ENCODE measurements at regions not wholly inside any gene's neighbourhood (a gene's known extent, or its start where the extent isn't known, plus 50 kb on each side); places are given as distances from the start of the nearest gene placed in this dataset.
"Not testable (repeated sequence)": the region's sequence is repeated elsewhere in the genome, so short reads cannot be mapped to it uniquely, and the experiment has no call there.

DNA sequence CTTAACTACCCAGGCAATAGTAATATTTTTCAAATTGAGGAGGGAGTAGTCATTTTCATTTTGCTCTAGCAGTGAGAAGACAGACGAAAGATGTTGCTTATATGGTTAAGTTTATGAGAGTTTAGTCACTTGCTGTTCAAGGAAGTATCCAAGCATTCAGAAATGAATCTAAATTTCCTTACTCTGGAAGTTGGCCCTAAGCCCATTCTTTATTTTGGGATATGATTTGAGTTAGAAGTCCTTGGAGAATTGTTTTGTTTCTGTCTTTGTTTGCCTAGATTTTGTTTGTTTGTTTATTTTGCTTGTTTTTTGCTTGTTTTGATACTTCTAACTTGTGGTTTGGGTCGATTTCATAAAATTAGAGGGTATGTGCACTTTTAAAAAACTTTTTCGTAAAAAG, 146.4 kb upstream of the FGF10 start:
- Histone ChIP-seq H3K4me1 (no peaks in the 10 kb centered on the region), H3K4me3 (no peak overlapping the region), H3K9me3 (no peaks in the 10 kb centered on the region), H3K27me3 (no peaks in the 10 kb centered on the region), H3K27ac (no peak overlapping the region), H3K36me3 (no peaks in the 10 kb centered on the region)
- TF ChIP-seq POLR2A (IDR thresholded peaks at IDR 0.05): no peak
- TF ChIP-seq, protein P1, sequence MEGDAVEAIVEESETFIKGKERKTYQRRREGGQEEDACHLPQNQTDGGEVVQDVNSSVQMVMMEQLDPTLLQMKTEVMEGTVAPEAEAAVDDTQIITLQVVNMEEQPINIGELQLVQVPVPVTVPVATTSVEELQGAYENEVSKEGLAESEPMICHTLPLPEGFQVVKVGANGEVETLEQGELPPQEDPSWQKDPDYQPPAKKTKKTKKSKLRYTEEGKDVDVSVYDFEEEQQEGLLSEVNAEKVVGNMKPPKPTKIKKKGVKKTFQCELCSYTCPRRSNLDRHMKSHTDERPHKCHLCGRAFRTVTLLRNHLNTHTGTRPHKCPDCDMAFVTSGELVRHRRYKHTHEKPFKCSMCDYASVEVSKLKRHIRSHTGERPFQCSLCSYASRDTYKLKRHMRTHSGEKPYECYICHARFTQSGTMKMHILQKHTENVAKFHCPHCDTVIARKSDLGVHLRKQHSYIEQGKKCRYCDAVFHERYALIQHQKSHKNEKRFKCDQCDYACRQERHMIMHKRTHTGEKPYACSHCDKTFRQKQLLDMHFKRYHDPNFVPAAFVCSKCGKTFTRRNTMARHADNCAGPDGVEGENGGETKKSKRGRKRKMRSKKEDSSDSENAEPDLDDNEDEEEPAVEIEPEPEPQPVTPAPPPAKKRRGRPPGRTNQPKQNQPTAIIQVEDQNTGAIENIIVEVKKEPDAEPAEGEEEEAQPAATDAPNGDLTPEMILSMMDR (IDR thresholded peaks at IDR 0.05): no peak
- DNase-seq (no peak), ATAC-seq (no peak)
- WGBS (ENCODE audit: insufficient coverage, low coverage, low lambda C conversion rate, missing lambda C conversion rate): 42% methylated on average over 3 of the region's 3 CpGs
- intact Hi-C loops (cut with DNase I): no loop called here

- H3K4me3 ChIP-seq: no peak overlapping the region
- intact Hi-C loops (cut with DNase I): no loop called here
- 43% methylated on average over 1 of the region's 1 CpG for whole genome bisulfite sequencing (ENCODE audit: insufficient coverage, low coverage, low lambda C conversion rate, missing lambda C conversion rate)
These were observed 143.8 kb upstream of the FGF10 start for GRCh38 chr5:44532981-44533380.

DNA sequence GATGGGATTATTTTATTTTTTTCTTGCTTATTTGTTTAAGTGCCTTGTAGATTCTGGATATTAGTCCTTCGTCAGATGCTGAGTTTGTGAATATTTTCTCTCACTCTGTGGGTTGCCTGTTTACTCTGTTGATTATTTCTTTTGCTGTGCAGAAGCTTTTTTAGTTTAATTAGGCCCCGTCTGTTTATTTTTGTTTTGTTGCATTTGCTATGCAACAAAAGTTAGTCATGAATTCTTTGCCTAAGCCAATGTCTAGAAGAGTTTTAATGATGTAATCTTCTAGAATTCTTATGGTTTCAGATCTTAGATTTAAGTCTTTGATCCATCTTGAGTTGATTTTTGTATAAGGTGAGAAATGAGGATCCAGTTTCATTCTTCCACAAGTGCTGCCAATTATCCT, 142.5 kb upstream of the FGF10 start:
- H3K27me3 ChIP-seq; DNase-seq; H3K9me3 ChIP-seq; H3K27ac ChIP-seq; H3K36me3 ChIP-seq; intact Hi-C loops (cut with DNase I); H3K4me1 ChIP-seq; ATAC-seq; H3K4me3 ChIP-seq: not testable (repeated sequence)
- 42% methylated on average over 2 of the region's 2 CpGs for WGBS (ENCODE audit: insufficient coverage, low coverage, low lambda C conversion rate, missing lambda C conversion rate)

More at GRCh38 chr5:44532981-44533380, 143.8 kb upstream of the FGF10 start:
- no peak for TF ChIP-seq POLR2A (IDR thresholded peaks at IDR 0.05)
- TF ChIP-seq, protein P1 (IDR thresholded peaks at IDR 0.05): no peak
- Histone ChIP-seq H3K4me1 (no peaks in the 10 kb centered on the region), H3K9me3 (no peaks in the 10 kb centered on the region), H3K27me3 (no peaks in the 10 kb centered on the region), H3K36me3 (no peaks in the 10 kb centered on the region), H3K27ac (no peak overlapping the region)
- no peak for DNase-seq
- no peak for ATAC-seq

- 45% methylated on average over 5 of the region's 6 CpGs for WGBS (ENCODE audit: insufficient coverage, low coverage, low lambda C conversion rate, missing lambda C conversion rate)
- intact Hi-C loops (cut with DNase I); H3K4me3 ChIP-seq; DNase-seq; H3K9me3 ChIP-seq; H3K27me3 ChIP-seq; H3K36me3 ChIP-seq; H3K4me1 ChIP-seq; ATAC-seq; H3K27ac ChIP-seq: not testable (repeated sequence)
These were observed 141.6 kb upstream of the FGF10 start for GRCh38 chr5:44530783-44531182.

GRCh38 chr5:44511596-44511995, 122.4 kb upstream of the FGF10 start:
- Histone ChIP-seq H3K4me3 (no peak overlapping the region), H3K27me3 (no peaks in the 10 kb centered on the region), H3K9me3 (no peaks in the 10 kb centered on the region), H3K4me1 (no peaks in the 10 kb centered on the region), H3K27ac (no peak overlapping the region), H3K36me3 (no peaks in the 10 kb centered on the region)
- no peak for TF ChIP-seq POLR2A (IDR thresholded peaks at IDR 0.05)
- TF ChIP-seq, protein P1 (IDR thresholded peaks at IDR 0.05): no peak
- WGBS (ENCODE audit: insufficient coverage, low coverage, low lambda C conversion rate, missing lambda C conversion rate): 37% methylated on average over 5 of the region's 5 CpGs
- DNase-seq (no peak), ATAC-seq (no peak)
- intact Hi-C loops (cut with DNase I): no loop called here

DNA sequence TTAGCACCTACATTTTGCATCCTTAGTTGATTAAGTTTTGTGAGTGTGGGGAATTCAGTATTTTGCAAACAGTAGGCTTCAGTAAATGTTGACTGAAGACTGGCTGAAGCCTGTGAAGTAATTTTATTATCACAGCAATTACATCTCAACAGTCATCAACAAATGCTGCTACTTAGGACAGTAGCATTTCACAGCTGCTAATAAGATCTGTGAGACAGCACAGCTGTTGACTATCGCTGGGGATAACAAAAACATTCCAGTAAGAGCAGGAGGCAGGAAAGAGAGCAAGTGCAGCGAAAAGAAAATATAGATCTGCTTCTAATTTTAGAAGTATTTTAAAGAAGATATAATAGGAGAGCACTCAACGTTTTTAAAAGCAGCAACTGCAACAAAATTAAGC, 117.3 kb upstream of the FGF10 start:
- H3K4me1 ChIP-seq: no peaks in the 10 kb centered on the region
- WGBS (ENCODE audit: insufficient coverage, low coverage, low lambda C conversion rate, missing lambda C conversion rate): 16% methylated on average over 3 of the region's 3 CpGs
- no peaks in the 10 kb centered on the region for H3K36me3 ChIP-seq
- H3K9me3 ChIP-seq: no peaks in the 10 kb centered on the region
- H3K27me3 ChIP-seq: no peaks in the 10 kb centered on the region
- H3K27ac ChIP-seq: no peak overlapping the region
- H3K4me3 ChIP-seq: no peak overlapping the region
- TF ChIP-seq, protein P1 (IDR thresholded peaks at IDR 0.05): no peak
- no peak for TF ChIP-seq POLR2A (IDR thresholded peaks at IDR 0.05)
- ATAC-seq (no peak), DNase-seq (no peak)
- intact Hi-C loops (cut with DNase I): no loop called here

Data from right lobe of liver (tissue), 6 donors.